ENCODE measurements at regions not wholly inside any gene's neighbourhood (a gene's known extent, or its start where the extent isn't known, plus 50 kb on each side); places are given as distances from the start of the nearest gene placed in this dataset.

DNA sequence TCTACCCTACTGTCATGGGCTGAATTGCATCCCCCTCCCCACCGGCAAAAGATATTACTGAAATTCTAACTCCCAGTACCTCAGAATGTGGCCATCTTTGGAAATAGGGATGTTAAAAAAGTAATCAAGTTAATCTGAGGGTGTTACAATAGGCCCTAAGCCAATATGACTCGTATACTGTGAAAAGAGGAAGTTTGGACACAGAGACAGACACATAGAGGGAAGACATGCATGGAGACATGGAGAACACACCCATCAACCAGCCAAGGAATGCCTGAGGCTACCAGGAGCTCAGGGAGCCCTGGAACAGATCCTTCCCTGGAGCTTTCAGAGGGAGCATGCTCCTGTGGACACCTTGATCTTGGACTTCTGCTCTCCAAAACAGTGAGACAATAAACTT, 138.2 kb upstream of the ADO start:
- H3K36me3 ChIP-seq (ENCODE audit: insufficient read depth, low read length) = no peaks in the 10 kb centered on the region
- H3K4me1 ChIP-seq (ENCODE audit: insufficient read depth, low read length, severe bottlenecking) = no peaks in the 10 kb centered on the region
- no peak overlapping the region for H3K27ac ChIP-seq (ENCODE audit: low read depth, low read length, poor library complexity, severe bottlenecking)
- no peaks in the 10 kb centered on the region for H3K9me3 ChIP-seq (ENCODE audit: low read length)
- TF ChIP-seq CTCF (IDR thresholded peaks at IDR 0.05; ENCODE audit: low read length) = no peak
- TF ChIP-seq EZH2 (IDR thresholded peaks at IDR 0.05; ENCODE audit: borderline replicate concordance, low read length) = no peak
- H3K4me2 ChIP-seq (ENCODE audit: low read length) = no peak overlapping the region
- H4K20me1 ChIP-seq (ENCODE audit: insufficient read depth, low read length) = no peaks in the 10 kb centered on the region
- no peak overlapping the region for H3K4me3 ChIP-seq (ENCODE audit: low read depth, low read length, poor library complexity, severe bottlenecking)
- H3K27me3 ChIP-seq (ENCODE audit: insufficient read depth, low read length) = peaks cover 3% of the 10 kb centered on the region; the same call in 1 of the 2 replicates
- H2AFZ ChIP-seq (ENCODE audit: low read length) = no peak overlapping the region
- H3K79me2 ChIP-seq (ENCODE audit: insufficient read depth, low read length) = no peaks in the 10 kb centered on the region
- no peak overlapping the region for H3K9ac ChIP-seq (ENCODE audit: low read length)
- no peaks in the 10 kb centered on the region for H3K9me2 ChIP-seq (ENCODE audit: low read depth, low read length)
- no peaks in the 10 kb centered on the region for H3F3A ChIP-seq (ENCODE audit: insufficient read depth, low read length)

GRCh38 chr10:62669341-62669740, 135.2 kb upstream of the ADO start:
- H3K79me2 ChIP-seq (ENCODE audit: insufficient read depth, low read length) = no peaks in the 10 kb centered on the region
- no peak overlapping the region for H3K4me3 ChIP-seq (ENCODE audit: low read depth, low read length, poor library complexity, severe bottlenecking)
- H4K20me1 ChIP-seq (ENCODE audit: insufficient read depth, low read length) = no peaks in the 10 kb centered on the region
- H3K27me3 ChIP-seq (ENCODE audit: insufficient read depth, low read length) = peaks cover 3% of the 10 kb centered on the region; the same call in 1 of the 2 replicates
- H3K36me3 ChIP-seq (ENCODE audit: insufficient read depth, low read length) = no peaks in the 10 kb centered on the region
- no peak overlapping the region for H3K9ac ChIP-seq (ENCODE audit: low read length)
- H3K4me1 ChIP-seq (ENCODE audit: insufficient read depth, low read length, severe bottlenecking) = no peaks in the 10 kb centered on the region
- no peak overlapping the region for H3K27ac ChIP-seq (ENCODE audit: low read depth, low read length, poor library complexity, severe bottlenecking)
- no peak overlapping the region for H2AFZ ChIP-seq (ENCODE audit: low read length)
- H3F3A ChIP-seq (ENCODE audit: insufficient read depth, low read length) = no peaks in the 10 kb centered on the region
- H3K9me3 ChIP-seq (ENCODE audit: low read length) = no peaks in the 10 kb centered on the region
- no peak overlapping the region for H3K4me2 ChIP-seq (ENCODE audit: low read length)
- no peaks in the 10 kb centered on the region for H3K9me2 ChIP-seq (ENCODE audit: low read depth, low read length)
- TF ChIP-seq EZH2 (IDR thresholded peaks at IDR 0.05; ENCODE audit: borderline replicate concordance, low read length) (no peak), CTCF (IDR thresholded peaks at IDR 0.05; ENCODE audit: low read length) (no peak)

GRCh38 chr10:62671104-62671503, 133.4 kb upstream of the ADO start:
- 0 out of 2 replicates have a peak, but pooled peaks cover 3% of the 10 kb centered on the region for H3K27me3 ChIP-seq (ENCODE audit: insufficient read depth, low read length)
- no peak overlapping the region for H3K9ac ChIP-seq (ENCODE audit: low read length)
- no peaks in the 10 kb centered on the region for H3K36me3 ChIP-seq (ENCODE audit: insufficient read depth, low read length)
- H4K20me1 ChIP-seq (ENCODE audit: insufficient read depth, low read length) = no peaks in the 10 kb centered on the region
- H3K79me2 ChIP-seq (ENCODE audit: insufficient read depth, low read length) = no peaks in the 10 kb centered on the region
- H3K4me3 ChIP-seq (ENCODE audit: low read depth, low read length, poor library complexity, severe bottlenecking) = no peak overlapping the region
- H3F3A ChIP-seq (ENCODE audit: insufficient read depth, low read length) = no peaks in the 10 kb centered on the region
- H3K4me2 ChIP-seq (ENCODE audit: low read length) = no peak overlapping the region
- no peaks in the 10 kb centered on the region for H3K9me3 ChIP-seq (ENCODE audit: low read length)
- H3K27ac ChIP-seq (ENCODE audit: low read depth, low read length, poor library complexity, severe bottlenecking) = no peak overlapping the region
- H3K9me2 ChIP-seq (ENCODE audit: low read depth, low read length) = no peaks in the 10 kb centered on the region
- H3K4me1 ChIP-seq (ENCODE audit: insufficient read depth, low read length, severe bottlenecking) = no peaks in the 10 kb centered on the region
- TF ChIP-seq EZH2 (IDR thresholded peaks at IDR 0.05; ENCODE audit: borderline replicate concordance, low read length) = no peak
- no peak for TF ChIP-seq CTCF (IDR thresholded peaks at IDR 0.05; ENCODE audit: low read length)
- H2AFZ ChIP-seq (ENCODE audit: low read length) = no peak overlapping the region

Data from OCI-LY1 (cell line).